A549 (cell line): ENCODE measurements at regions not wholly inside any gene's neighbourhood (a gene's known extent, or its start where the extent isn't known, plus 50 kb on each side); places are given as distances from the start of the nearest gene placed in this dataset.

Experiments
- ATAC-seq, 2 experiments: fragments of 200-7000 bp in 1 of 2; fragments of >200 bp in 1 of 2; cut with Nextera tagmentation in 1 of 2; cut with Tn5 transposase in 1 of 2; 3 replicates each; pipeline versions ENCODE4 v1.8.0 to v1.9.1; 2018 to 2020; ENCODE audit warnings: mild to moderate bottlenecking in 1 of 2, moderate library complexity in 1 of 2
- CTCF ChIA-PET: fragments of 300-600 bp; sonication (Branson Sonifier 250); formaldehyde crosslinking; extraction: SDS; loops from one replicate; lab custom pipeline; 2021; ENCODE audit warnings: antibody characterized with exemption, inconsistent platforms; lab: Yijun Ruan, JAX
- POLR2A ChIA-PET: fragments of 350-600 bp; formaldehyde crosslinking; extraction: SDS; loops from one replicate; lab custom pipeline; 2021; ENCODE audit warnings: antibody characterized with exemption, inconsistent platforms; lab: Yijun Ruan, JAX
- DNase-seq, 2 experiments: peaks; one replicate each; pipeline versions ENCODE4 v3.0.0 to v3.0.0-alpha.2; 2011 to 2016; ENCODE audit warnings: low read depth in 1 of 2, low spot score in 1 of 2
- FAIRE-seq: peaks from 2 replicates; lab custom pipeline; 2011; peaks lifted over from hg19 to GRCh38; lab: Jason Lieb, UNC
- H3K27ac ChIP-seq, 2 experiments: fragments of >200 bp; sonication (Bioruptor Twin); formaldehyde crosslinking; 3 replicates each; pipeline ENCODE4 v1.5.1; 2016 to 2017
- H3K4me1 ChIP-seq: fragments of >200 bp; sonication (Bioruptor Twin); formaldehyde crosslinking; 3 replicates; pipeline ENCODE4 v1.6.1; 2016
- H3K4me2 ChIP-seq: fragments of >200 bp; sonication (Bioruptor Twin); formaldehyde crosslinking; 3 replicates; pipeline ENCODE4 v1.6.1; 2016
- H3K4me3 ChIP-seq: fragments of >200 bp; sonication (Bioruptor Twin); formaldehyde crosslinking; 3 replicates; pipeline ENCODE4 v1.5.1; 2016
- H3K9me3 ChIP-seq: fragments of >200 bp; sonication (Bioruptor Twin); formaldehyde crosslinking; 3 replicates; pipeline ENCODE4 v1.6.1; 2016
- BCL3 ChIP-seq: fragments of >200 bp; sonication (Bioruptor Twin); formaldehyde crosslinking; IDR thresholded peaks from 3 replicates; pipeline ENCODE4 v1.6.1; 2016
- CBX2 ChIP-seq: fragments of 200-600 bp; sonication (generic); IDR thresholded peaks from 2 replicates; pipeline ENCODE4 v1.6.1; 2016; ENCODE audit warnings: low read depth, mild to moderate bottlenecking, borderline replicate concordance
- EHF ChIP-seq: fragments of 250-450 bp; sonication (Bioruptor Pico); IDR thresholded peaks from 2 replicates; pipeline ENCODE4 v1.5.0; 2020; ENCODE audit warnings: mild to moderate bottlenecking
- ESRRA ChIP-seq: fragments of 150-350 bp; IDR thresholded peaks from 2 replicates; pipeline ENCODE4 v1.6.1; 2014; ENCODE audit warnings: mild to moderate bottlenecking, low read length, borderline replicate concordance
- FOSB ChIP-seq: fragments of 250-450 bp; sonication (Bioruptor Pico); IDR thresholded peaks from 2 replicates; pipeline ENCODE4 v1.5.0; 2020; ENCODE audit warnings: mild to moderate bottlenecking, moderate library complexity
- FOXS1 ChIP-seq: fragments of 250-450 bp; sonication (Bioruptor Pico); IDR thresholded peaks from 2 replicates; pipeline ENCODE4 v1.5.0; 2020; ENCODE audit warnings: mild to moderate bottlenecking, moderate library complexity
- HEYL ChIP-seq: fragments of 250-450 bp; sonication (Bioruptor Pico); IDR thresholded peaks from 2 replicates; pipeline ENCODE4 v1.8.0; 2021; ENCODE audit warnings: mild to moderate bottlenecking, moderate library complexity
- MAZ ChIP-seq: fragments of 150-350 bp; IDR thresholded peaks from 2 replicates; pipeline ENCODE4 v1.6.1; 2014; ENCODE audit warnings: antibody characterized with exemption, low read depth, low read length, borderline replicate concordance
- NPAS2 ChIP-seq: fragments of 250-450 bp; sonication (Bioruptor Pico); IDR thresholded peaks from 2 replicates; pipeline ENCODE4 v1.8.0; 2022; ENCODE audit warnings: mild to moderate bottlenecking, moderate library complexity, borderline replicate concordance
- NR3C1 ChIP-seq: fragments of >200 bp; sonication (Bioruptor Twin); formaldehyde crosslinking; IDR thresholded peaks from 3 replicates; pipeline ENCODE4 v1.6.1; 2017
- POLR2A ChIP-seq: IDR thresholded peaks from 2 replicates; pipeline ENCODE4 v1.6.1; 2012; ENCODE audit warnings: mild to moderate bottlenecking, low read length
- POLR2AphosphoS2 ChIP-seq: conservative IDR thresholded peaks from 2 replicates; pipeline ENCODE4 v1.6.1; 2012; ENCODE audit warnings: low read length, improper control_type of control experiment, inconsistent platforms
- ZC3H11A ChIP-seq: fragments of 450-650 bp; IDR thresholded peaks from 2 replicates; pipeline ENCODE4 v1.6.1; 2014; ENCODE audit warnings: antibody characterized with exemption, mild to moderate bottlenecking
- WGBS: methylation state at CpG from one replicate; pipeline ENCODE4 v1.1.6; 2017; ENCODE audit errors: missing lambda C conversion rate; 5-methylcytosine and 5-hydroxymethylcytosine counted together
- TF ChIP-seq, protein P1 (sequence below): IDR thresholded peaks from 2 replicates; pipeline ENCODE4 v1.6.1; 2012
- TF ChIP-seq, protein P2 (sequence below): fragments of 450-650 bp; IDR thresholded peaks from 2 replicates; pipeline ENCODE4 v1.6.1; 2014; ENCODE audit warnings: antibody characterized with exemption
- TF ChIP-seq, protein P3 (sequence below): fragments of >200 bp; sonication (Bioruptor Twin); formaldehyde crosslinking; IDR thresholded peaks from 2 replicates; pipeline ENCODE4 v1.6.1; 2016
- TF ChIP-seq, protein P4 (sequence below): fragments of 250-450 bp; sonication (Bioruptor Pico); IDR thresholded peaks from 2 replicates; pipeline ENCODE4 v1.5.0; 2021; ENCODE audit warnings: mild to moderate bottlenecking, moderate library complexity, borderline replicate concordance
- TF ChIP-seq, protein P5 (sequence below): fragments of >200 bp; sonication (Bioruptor Twin); formaldehyde crosslinking; IDR thresholded peaks from 3 replicates; pipeline ENCODE4 v1.5.1; 2016

- no peak for DNase-seq
- WGBS: 40% methylated on average over 4 of the region's 4 CpGs
- FAIRE-seq: no peak
- no peak for ATAC-seq
- ChIA-PET POLR2A (no interaction called here), CTCF (no interaction called here)
- H3K4me2 ChIP-seq: no peak overlapping the region
- H3K27ac ChIP-seq: no peak overlapping the region
- H3K4me1 ChIP-seq: no peaks in the 10 kb centered on the region
- TF ChIP-seq NR3C1 (no peak), ESRRA (no peak), MAZ (no peak), CBX2 (no peak), POLR2AphosphoS2 (no peak), ZC3H11A (no peak), BCL3 (no peak), FOXS1 (CRISPR knock-in tag) (no peak), FOSB (CRISPR knock-in tag) (no peak), NPAS2 (CRISPR knock-in tag) (no peak), POLR2A (no peak)
- TF ChIP-seq, protein P1, sequence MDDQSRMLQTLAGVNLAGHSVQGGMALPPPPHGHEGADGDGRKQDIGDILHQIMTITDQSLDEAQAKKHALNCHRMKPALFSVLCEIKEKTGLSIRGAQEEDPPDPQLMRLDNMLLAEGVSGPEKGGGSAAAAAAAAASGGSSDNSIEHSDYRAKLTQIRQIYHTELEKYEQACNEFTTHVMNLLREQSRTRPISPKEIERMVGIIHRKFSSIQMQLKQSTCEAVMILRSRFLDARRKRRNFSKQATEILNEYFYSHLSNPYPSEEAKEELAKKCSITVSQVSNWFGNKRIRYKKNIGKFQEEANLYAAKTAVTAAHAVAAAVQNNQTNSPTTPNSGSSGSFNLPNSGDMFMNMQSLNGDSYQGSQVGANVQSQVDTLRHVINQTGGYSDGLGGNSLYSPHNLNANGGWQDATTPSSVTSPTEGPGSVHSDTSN: no peak
- TF ChIP-seq, protein P2, sequence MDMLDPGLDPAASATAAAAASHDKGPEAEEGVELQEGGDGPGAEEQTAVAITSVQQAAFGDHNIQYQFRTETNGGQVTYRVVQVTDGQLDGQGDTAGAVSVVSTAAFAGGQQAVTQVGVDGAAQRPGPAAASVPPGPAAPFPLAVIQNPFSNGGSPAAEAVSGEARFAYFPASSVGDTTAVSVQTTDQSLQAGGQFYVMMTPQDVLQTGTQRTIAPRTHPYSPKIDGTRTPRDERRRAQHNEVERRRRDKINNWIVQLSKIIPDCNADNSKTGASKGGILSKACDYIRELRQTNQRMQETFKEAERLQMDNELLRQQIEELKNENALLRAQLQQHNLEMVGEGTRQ: no peak
- TF ChIP-seq, protein P3, sequence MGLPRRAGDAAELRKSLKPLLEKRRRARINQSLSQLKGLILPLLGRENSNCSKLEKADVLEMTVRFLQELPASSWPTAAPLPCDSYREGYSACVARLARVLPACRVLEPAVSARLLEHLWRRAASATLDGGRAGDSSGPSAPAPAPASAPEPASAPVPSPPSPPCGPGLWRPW: no peak
- TF ChIP-seq, protein P4, sequence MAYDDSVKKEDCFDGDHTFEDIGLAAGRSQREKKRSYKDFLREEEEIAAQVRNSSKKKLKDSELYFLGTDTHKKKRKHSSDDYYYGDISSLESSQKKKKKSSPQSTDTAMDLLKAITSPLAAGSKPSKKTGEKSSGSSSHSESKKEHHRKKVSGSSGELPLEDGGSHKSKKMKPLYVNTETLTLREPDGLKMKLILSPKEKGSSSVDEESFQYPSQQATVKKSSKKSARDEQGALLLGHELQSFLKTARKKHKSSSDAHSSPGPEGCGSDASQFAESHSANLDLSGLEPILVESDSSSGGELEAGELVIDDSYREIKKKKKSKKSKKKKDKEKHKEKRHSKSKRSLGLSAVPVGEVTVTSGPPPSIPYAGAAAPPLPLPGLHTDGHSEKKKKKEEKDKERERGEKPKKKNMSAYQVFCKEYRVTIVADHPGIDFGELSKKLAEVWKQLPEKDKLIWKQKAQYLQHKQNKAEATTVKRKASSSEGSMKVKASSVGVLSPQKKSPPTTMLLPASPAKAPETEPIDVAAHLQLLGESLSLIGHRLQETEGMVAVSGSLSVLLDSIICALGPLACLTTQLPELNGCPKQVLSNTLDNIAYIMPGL (CRISPR knock-in tag): no peak
- TF ChIP-seq, protein P5, sequence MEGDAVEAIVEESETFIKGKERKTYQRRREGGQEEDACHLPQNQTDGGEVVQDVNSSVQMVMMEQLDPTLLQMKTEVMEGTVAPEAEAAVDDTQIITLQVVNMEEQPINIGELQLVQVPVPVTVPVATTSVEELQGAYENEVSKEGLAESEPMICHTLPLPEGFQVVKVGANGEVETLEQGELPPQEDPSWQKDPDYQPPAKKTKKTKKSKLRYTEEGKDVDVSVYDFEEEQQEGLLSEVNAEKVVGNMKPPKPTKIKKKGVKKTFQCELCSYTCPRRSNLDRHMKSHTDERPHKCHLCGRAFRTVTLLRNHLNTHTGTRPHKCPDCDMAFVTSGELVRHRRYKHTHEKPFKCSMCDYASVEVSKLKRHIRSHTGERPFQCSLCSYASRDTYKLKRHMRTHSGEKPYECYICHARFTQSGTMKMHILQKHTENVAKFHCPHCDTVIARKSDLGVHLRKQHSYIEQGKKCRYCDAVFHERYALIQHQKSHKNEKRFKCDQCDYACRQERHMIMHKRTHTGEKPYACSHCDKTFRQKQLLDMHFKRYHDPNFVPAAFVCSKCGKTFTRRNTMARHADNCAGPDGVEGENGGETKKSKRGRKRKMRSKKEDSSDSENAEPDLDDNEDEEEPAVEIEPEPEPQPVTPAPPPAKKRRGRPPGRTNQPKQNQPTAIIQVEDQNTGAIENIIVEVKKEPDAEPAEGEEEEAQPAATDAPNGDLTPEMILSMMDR: no peak
- H3K4me3 ChIP-seq: no peak overlapping the region
- H3K9me3 ChIP-seq: no peaks in the 10 kb centered on the region
These were observed 467.6 kb upstream of the SMIM21 start for GRCh38 chr18:75895135-75895534.

GRCh38 chr18:75884728-75885127, 457.2 kb upstream of the SMIM21 start:
- Histone ChIP-seq H3K27ac (no peak overlapping the region), H3K4me2 (no peak overlapping the region), H3K4me1 (no peaks in the 10 kb centered on the region), H3K9me3 (no peaks in the 10 kb centered on the region; the same call in 2 of the 3 replicates), H3K4me3 (no peak overlapping the region)
- TF ChIP-seq EHF (CRISPR knock-in tag): no peak
- no peak for TF ChIP-seq HEYL (CRISPR knock-in tag)
- CTCF ChIA-PET: no interaction called here
- POLR2A ChIA-PET: no interaction called here
- FAIRE-seq (no peak), ATAC-seq (no peak), DNase-seq (no peak)
- 72% methylated on average over 4 of the region's 4 CpGs for WGBS
